Ishikawa (cell line): ENCODE measurements at regions not wholly inside any gene's neighbourhood (a gene's known extent, or its start where the extent isn't known, plus 50 kb on each side); places are given as distances from the start of the nearest gene placed in this dataset.

Experiments
- CEBPB ChIP-seq: IDR thresholded peaks from 2 replicates; pipeline ENCODE4 v1.6.1; 2012
- EGR1 ChIP-seq: IDR thresholded peaks from 2 replicates; pipeline ENCODE4 v1.6.1; 2012
- EP300 ChIP-seq: IDR thresholded peaks from 2 replicates; pipeline ENCODE4 v1.6.1; 2012; ENCODE audit warnings: borderline replicate concordance
- NFIC ChIP-seq: IDR thresholded peaks from 2 replicates; pipeline ENCODE4 v1.6.1; 2012
- RAD21 ChIP-seq: IDR thresholded peaks from 2 replicates; pipeline ENCODE4 v1.6.1; 2012; ENCODE audit warnings: low read depth
- TAF1 ChIP-seq: IDR thresholded peaks from 2 replicates; pipeline ENCODE4 v1.6.1; 2012; ENCODE audit warnings: low read depth, mild to moderate bottlenecking
- YY1 ChIP-seq: IDR thresholded peaks from 2 replicates; pipeline ENCODE4 v1.6.1; 2012; ENCODE audit warnings: low read depth
- TF ChIP-seq, protein P1 (sequence below): IDR thresholded peaks from 2 replicates; pipeline ENCODE4 v1.6.1; 2012; ENCODE audit warnings: low read depth, mild to moderate bottlenecking

- TF ChIP-seq TAF1 = no peak
- no peak for TF ChIP-seq CEBPB
- TF ChIP-seq, protein P1, sequence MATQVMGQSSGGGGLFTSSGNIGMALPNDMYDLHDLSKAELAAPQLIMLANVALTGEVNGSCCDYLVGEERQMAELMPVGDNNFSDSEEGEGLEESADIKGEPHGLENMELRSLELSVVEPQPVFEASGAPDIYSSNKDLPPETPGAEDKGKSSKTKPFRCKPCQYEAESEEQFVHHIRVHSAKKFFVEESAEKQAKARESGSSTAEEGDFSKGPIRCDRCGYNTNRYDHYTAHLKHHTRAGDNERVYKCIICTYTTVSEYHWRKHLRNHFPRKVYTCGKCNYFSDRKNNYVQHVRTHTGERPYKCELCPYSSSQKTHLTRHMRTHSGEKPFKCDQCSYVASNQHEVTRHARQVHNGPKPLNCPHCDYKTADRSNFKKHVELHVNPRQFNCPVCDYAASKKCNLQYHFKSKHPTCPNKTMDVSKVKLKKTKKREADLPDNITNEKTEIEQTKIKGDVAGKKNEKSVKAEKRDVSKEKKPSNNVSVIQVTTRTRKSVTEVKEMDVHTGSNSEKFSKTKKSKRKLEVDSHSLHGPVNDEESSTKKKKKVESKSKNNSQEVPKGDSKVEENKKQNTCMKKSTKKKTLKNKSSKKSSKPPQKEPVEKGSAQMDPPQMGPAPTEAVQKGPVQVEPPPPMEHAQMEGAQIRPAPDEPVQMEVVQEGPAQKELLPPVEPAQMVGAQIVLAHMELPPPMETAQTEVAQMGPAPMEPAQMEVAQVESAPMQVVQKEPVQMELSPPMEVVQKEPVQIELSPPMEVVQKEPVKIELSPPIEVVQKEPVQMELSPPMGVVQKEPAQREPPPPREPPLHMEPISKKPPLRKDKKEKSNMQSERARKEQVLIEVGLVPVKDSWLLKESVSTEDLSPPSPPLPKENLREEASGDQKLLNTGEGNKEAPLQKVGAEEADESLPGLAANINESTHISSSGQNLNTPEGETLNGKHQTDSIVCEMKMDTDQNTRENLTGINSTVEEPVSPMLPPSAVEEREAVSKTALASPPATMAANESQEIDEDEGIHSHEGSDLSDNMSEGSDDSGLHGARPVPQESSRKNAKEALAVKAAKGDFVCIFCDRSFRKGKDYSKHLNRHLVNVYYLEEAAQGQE = no peak
- TF ChIP-seq NFIC = no peak
- no peak for TF ChIP-seq RAD21
- TF ChIP-seq EP300 = no peak
- TF ChIP-seq EGR1 = no peak
- TF ChIP-seq YY1 = no peak
Observed at GRCh38 chr2:2655453-2656114, 324.5 kb upstream of the MYT1L start.
